ENCODE measurements at regions not wholly inside any gene's neighbourhood (a gene's known extent, or its start where the extent isn't known, plus 50 kb on each side); places are given as distances from the start of the nearest gene placed in this dataset.

- TF ChIP-seq CTCF (IDR thresholded peaks at IDR 0.05; ENCODE audit: low read depth, low read length) = peak; percentile 48
- H3K4me3 ChIP-seq (ENCODE audit: low read depth, low read length) = no peak overlapping the region
- DNase-seq = peak; percentile 11
- H3K27ac ChIP-seq = no peak overlapping the region; the same call in 1 of the 2 replicates
- no peaks in the 10 kb centered on the region for H3K27me3 ChIP-seq (ENCODE audit: insufficient read depth, low read depth, severe bottlenecking)
- peaks cover 15% of the 10 kb centered on the region for H3K9me3 ChIP-seq (ENCODE audit: severe bottlenecking)
- H3K36me3 ChIP-seq = no peaks in the 10 kb centered on the region
Measured at GRCh38 chr5:67375606-67376005, 179.0 kb upstream of the CD180 start.

- DNase-seq = no peak
- H3K27me3 ChIP-seq (ENCODE audit: insufficient read depth, low read depth, severe bottlenecking) = no peaks in the 10 kb centered on the region
- peaks cover 15% of the 10 kb centered on the region for H3K9me3 ChIP-seq (ENCODE audit: severe bottlenecking)
- no peaks in the 10 kb centered on the region for H3K36me3 ChIP-seq
- no peak overlapping the region for H3K27ac ChIP-seq
- H3K4me3 ChIP-seq (ENCODE audit: low read depth, low read length) = no peak overlapping the region
- no peak for TF ChIP-seq CTCF (IDR thresholded peaks at IDR 0.05; ENCODE audit: low read depth, low read length)
Measured at GRCh38 chr5:67374378-67374777, 177.8 kb upstream of the CD180 start.

- Histone ChIP-seq H3K27me3 (ENCODE audit: insufficient read depth, low read depth, severe bottlenecking) (no peaks in the 10 kb centered on the region), H3K27ac (no peak overlapping the region), H3K4me3 (ENCODE audit: low read depth, low read length) (no peak overlapping the region), H3K36me3 (no peaks in the 10 kb centered on the region), H3K9me3 (ENCODE audit: severe bottlenecking) (peaks cover 15% of the 10 kb centered on the region)
- no peak for TF ChIP-seq CTCF (IDR thresholded peaks at IDR 0.05; ENCODE audit: low read depth, low read length)
- no peak for DNase-seq
Measured at GRCh38 chr5:67373518-67373917, 176.9 kb upstream of the CD180 start.

- no peak overlapping the region for H3K4me3 ChIP-seq (ENCODE audit: low read depth, low read length)
- H3K27me3 ChIP-seq (ENCODE audit: insufficient read depth, low read depth, severe bottlenecking) = no peaks in the 10 kb centered on the region
- H3K36me3 ChIP-seq = no peaks in the 10 kb centered on the region
- H3K9me3 ChIP-seq (ENCODE audit: severe bottlenecking) = peaks cover 15% of the 10 kb centered on the region
- H3K27ac ChIP-seq = no peak overlapping the region
- no peak for TF ChIP-seq CTCF (IDR thresholded peaks at IDR 0.05; ENCODE audit: low read depth, low read length)
- DNase-seq = no peak
Measured at GRCh38 chr5:67372887-67373286, 176.3 kb upstream of the CD180 start.

- H3K27me3 ChIP-seq (ENCODE audit: insufficient read depth, low read depth, severe bottlenecking) = no peaks in the 10 kb centered on the region
- H3K9me3 ChIP-seq (ENCODE audit: severe bottlenecking) = peaks cover 15% of the 10 kb centered on the region
- DNase-seq = no peak
- no peak overlapping the region for H3K4me3 ChIP-seq (ENCODE audit: low read depth, low read length)
- H3K27ac ChIP-seq = no peak overlapping the region
- H3K36me3 ChIP-seq = no peaks in the 10 kb centered on the region
- TF ChIP-seq CTCF (IDR thresholded peaks at IDR 0.05; ENCODE audit: low read depth, low read length) = no peak
Measured at GRCh38 chr5:67371924-67372323, 175.3 kb upstream of the CD180 start.

GRCh38 chr5:67366691-67367395, 170.2 kb upstream of the CD180 start:
- TF ChIP-seq CTCF (IDR thresholded peaks at IDR 0.05; ENCODE audit: low read depth, low read length) = no peak
- Histone ChIP-seq H3K27ac (no peak overlapping the region), H3K36me3 (no peaks in the 10 kb centered on the region), H3K9me3 (ENCODE audit: severe bottlenecking) (no peaks in the 10 kb centered on the region), H3K27me3 (ENCODE audit: insufficient read depth, low read depth, severe bottlenecking) (no peaks in the 10 kb centered on the region), H3K4me3 (ENCODE audit: low read depth, low read length) (no peak overlapping the region)
- no peak for DNase-seq

Data from WERI-Rb-1 (cell line).